ENCODE measurements at regions not wholly inside any gene's neighbourhood (a gene's known extent, or its start where the extent isn't known, plus 50 kb on each side); places are given as distances from the start of the nearest gene placed in this dataset.

DNA sequence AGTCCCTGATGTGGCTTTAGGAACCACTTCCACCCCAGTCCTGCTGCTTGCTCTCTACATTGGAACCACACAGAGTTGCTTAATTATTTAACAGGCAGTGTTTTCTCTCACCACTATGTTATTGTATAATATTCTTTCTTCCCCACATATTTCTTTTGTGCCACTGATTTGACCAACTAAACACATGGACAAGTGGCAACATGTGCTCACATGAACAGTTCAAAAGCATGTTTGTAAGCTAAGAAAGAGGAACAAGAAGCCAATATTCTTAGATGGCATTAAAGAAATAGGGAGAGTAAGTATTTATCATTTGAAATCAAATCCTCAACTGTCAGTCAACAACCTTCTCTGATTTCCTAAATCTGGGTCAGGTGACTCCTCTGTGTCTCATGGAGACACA, 409.6 kb downstream of the FBXO15 start:
- DNase-seq (ENCODE audit: low spot score): no peak

DNA sequence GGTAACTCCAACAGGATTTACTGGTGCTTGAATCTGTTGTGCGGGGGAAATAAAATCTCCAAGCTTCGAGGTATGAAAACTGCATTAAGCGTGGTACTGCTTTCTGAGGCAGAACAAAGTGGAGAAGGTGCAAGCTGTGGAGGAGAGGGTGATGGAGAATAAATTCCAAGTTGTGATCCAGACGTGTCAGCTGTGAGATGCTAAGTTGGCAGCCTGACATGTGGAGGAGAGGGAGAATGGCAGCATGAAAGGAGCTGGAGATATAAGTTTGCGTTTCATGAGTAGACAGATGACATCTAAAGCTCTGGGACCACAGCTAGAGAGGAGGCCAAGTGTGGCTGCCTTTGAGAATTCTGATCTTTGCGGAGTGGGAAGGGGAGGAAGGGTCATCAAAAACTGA, 411.8 kb downstream of the FBXO15 start:
- DNase-seq (ENCODE audit: low spot score): no peak

DNA sequence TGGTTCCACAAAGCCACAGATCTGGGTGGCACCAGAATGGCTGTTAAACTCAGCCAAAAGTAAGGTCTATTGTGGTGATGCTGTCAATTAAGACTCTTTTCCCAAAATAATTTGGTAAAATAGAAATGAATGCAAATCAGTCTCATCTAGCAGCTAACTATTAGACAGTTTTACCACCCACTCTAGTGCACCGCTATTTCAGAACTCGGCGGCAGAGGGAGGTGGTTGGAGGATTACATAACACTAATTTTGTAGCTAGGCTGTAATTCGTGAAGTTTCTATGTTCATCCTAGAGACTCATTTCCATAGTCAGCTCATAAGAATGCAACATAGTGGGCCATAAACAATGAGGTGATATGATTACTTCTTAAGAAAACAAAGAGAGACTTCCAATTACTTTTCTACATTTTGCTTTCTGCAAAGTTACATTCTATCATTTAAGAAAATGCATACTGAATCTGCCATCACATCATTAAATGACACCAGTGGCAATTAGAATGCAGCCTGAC, 413.8 kb downstream of the FBXO15 start:
- no peak for DNase-seq (ENCODE audit: low spot score)

- DNase-seq (ENCODE audit: low spot score): no peak
Measured at GRCh38 chr18:73733376-73733775, 414.3 kb downstream of the FBXO15 start.

DNA sequence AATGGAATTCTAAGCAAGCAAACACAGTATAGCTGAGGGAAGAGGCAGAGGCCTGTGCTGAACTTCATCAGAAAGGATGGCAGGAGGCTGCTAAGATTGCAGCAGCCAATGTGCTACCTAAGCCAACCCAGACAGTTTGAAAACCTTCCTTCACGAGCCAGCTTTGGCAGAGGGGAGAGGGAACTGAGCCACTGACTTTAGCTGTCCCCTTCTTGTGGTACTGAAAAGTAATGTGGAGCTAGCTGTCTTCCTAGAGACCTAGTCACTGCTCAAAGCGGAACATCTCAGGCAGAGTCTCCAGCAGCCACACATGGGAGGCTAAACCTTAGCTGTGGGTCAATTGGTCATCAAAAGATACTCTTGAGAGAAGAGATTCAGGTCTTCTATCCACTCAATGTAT, 419.0 kb downstream of the FBXO15 start:
- no peak for DNase-seq (ENCODE audit: low spot score)

DNA sequence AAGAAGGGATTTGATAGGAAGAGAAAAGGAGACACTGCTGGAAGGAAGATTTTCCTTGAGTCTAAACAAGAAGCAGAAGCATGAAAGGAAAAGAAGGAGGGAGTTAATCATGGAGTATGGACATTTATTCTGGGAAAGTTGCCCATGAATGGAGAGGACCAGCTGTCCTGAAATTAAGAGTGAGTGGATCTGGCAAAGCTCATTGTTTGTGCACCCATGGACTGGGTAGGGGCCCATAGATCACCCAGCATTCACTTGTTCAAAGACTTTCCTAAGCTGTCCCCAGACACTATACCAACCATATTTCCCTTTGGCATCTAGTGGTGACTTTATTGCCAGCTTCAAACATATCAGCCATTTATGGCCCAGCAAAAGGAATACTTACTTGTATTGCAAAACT, 422.7 kb downstream of the FBXO15 start:
- no peak for DNase-seq (ENCODE audit: low spot score)

- DNase-seq (ENCODE audit: low spot score): no peak
Measured at GRCh38 chr18:73719611-73720010, 428.0 kb downstream of the FBXO15 start.

GRCh38 chr18:73717570-73717969, 430.1 kb downstream of the FBXO15 start:
- no peak for DNase-seq (ENCODE audit: low spot score)

DNA sequence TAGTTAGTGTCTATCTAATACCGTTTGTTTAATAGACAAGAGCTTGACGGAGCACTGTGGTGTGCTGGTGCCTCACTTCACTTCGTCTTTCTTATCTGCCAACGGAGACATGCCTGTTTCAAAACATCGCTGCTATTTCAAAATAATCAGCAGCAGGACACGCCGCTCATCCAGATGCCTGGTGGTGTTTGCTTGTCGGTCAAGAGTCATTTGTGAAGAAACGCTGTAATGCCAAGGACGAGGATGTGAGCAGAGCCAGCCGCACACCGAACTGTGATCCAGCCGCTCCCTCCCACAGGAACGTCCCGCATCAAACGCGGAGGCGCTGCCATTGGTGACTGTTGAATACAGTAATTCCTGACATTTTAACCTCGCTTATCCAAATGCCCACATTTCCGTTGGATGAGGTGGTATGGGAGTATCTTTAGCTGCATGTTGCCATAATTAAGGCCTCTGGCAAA, 432.4 kb downstream of the FBXO15 start:
- DNase-seq (ENCODE audit: low spot score): no peak

GRCh38 chr18:73714466-73714865, 433.2 kb downstream of the FBXO15 start:
- DNase-seq (ENCODE audit: low spot score): no peak

DNA sequence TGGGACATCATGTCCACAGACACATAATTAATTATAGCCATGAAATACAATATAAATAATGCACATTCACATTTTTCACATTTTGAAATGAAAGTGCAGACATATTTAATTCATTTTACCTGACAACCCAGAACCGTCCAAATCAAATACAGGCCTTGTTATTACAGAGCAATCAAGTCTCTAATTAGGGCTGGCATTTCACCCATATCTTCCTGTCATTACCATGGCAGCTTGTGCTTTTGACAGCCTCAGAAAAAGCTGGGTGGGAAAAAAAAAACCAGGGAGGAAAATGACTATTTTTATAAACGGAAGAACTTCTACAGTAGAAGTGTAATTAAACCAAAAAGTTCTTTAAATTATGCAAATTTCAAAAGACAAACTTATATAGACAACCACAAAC, 436.4 kb downstream of the FBXO15 start:
- DNase-seq (ENCODE audit: low spot score): no peak

- no peak for DNase-seq (ENCODE audit: low spot score)
Measured at GRCh38 chr18:73708591-73708990, 439.0 kb downstream of the FBXO15 start.

DNA sequence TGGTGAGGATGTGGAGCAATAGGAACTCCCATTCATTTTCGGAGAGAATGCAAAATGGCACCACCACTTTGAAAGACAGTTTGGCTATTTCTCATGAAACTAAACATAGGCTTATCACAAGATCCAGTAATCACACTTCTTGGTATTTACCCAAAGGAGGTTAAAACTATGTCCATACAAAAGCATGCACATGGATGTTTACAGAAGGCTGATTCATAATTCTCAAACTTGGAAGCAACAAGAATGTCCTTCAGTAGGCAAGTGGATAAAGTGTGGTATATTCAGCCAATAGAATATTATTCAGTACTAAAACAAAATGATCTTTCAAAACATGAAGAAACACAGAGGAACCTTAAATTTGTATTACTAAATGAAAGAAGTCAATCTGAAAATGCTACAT, 440.6 kb downstream of the FBXO15 start:
- DNase-seq (ENCODE audit: low spot score): no peak

- DNase-seq (ENCODE audit: low spot score): no peak
Measured at GRCh38 chr18:73697353-73697752, 450.3 kb downstream of the FBXO15 start.

DNA sequence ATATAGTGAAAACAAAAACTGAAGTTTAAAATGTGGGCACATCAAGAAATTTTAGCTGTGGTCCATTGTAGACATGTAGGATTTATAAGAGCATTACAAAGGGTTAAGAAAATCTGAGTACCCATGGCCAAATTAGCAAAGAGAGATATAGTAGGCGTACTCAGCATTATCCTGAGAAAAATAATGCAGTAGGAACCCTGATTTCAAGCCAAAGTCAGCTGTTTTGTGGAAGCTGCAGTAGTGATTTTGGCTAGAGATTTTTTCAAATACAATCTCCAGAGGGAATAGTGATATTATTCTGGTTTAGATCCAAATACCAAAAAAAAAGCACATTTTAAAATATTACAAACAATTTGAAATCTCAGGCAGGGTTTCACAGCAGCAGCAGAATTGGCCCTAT, 450.9 kb downstream of the FBXO15 start:
- DNase-seq (ENCODE audit: low spot score): no peak

GRCh38 chr18:73696171-73696570, 451.5 kb downstream of the FBXO15 start:
- no peak for DNase-seq (ENCODE audit: low spot score)

GRCh38 chr18:73693091-73693490, 454.5 kb downstream of the FBXO15 start:
- DNase-seq (ENCODE audit: low spot score): no peak

GRCh38 chr18:73691624-73692023, 456.0 kb downstream of the FBXO15 start:
- no peak for DNase-seq (ENCODE audit: low spot score)

- DNase-seq (ENCODE audit: low spot score): no peak
Measured at GRCh38 chr18:73691118-73691517, 456.5 kb downstream of the FBXO15 start.

DNA sequence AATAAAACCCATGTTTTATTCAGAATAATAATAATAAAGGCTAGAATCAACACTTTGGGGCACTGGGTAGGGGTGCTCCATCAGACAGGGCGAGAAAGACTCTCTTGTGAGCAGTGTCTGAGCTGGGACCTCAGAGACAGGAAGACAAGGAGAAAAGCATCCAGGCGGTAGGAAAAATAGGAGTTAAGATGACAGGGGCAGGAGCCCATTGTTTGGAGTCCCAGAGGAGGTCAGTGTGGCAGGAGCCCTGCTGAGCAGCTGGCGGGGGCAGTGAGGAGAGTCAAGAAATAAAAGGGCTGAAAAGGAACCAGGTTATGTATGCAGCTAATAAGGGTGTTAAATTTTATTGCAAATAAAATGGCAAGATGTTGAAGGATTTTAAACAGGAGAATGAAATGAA, 457.4 kb downstream of the FBXO15 start:
- DNase-seq (ENCODE audit: low spot score): no peak

- no peak for DNase-seq (ENCODE audit: low spot score)
Measured at GRCh38 chr18:73688851-73689711, 458.6 kb downstream of the FBXO15 start.

- no peak for DNase-seq (ENCODE audit: low spot score)
Measured at GRCh38 chr18:73688161-73688560, 459.5 kb downstream of the FBXO15 start.

DNA sequence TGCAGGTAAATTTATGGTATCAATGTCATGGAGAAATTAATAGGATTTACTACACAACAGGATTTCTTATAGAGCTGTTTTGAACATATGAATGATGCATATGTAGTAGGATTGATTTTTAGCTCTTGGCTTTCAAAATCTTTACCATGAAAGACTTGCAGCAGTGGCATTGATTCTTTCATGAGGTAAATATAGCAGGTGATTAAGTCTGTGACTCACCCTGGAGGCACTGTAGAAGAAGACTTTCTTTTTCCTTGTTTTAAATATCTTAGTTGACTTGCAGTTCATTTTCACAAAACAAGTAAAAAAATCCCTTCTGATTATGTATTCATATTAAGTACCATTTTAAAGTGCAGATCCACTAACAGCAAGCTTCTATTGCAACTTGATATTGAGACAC, 463.0 kb downstream of the FBXO15 start:
- DNase-seq (ENCODE audit: low spot score): no peak

All from SK-N-DZ (cell line).